ENCODE measurements at regions not wholly inside any gene's neighbourhood (a gene's known extent, or its start where the extent isn't known, plus 50 kb on each side); places are given as distances from the start of the nearest gene placed in this dataset.
"Not testable (repeated sequence)": the region's sequence is repeated elsewhere in the genome, so short reads cannot be mapped to it uniquely, and the experiment has no call there.

- TF ChIP-seq, protein P1, sequence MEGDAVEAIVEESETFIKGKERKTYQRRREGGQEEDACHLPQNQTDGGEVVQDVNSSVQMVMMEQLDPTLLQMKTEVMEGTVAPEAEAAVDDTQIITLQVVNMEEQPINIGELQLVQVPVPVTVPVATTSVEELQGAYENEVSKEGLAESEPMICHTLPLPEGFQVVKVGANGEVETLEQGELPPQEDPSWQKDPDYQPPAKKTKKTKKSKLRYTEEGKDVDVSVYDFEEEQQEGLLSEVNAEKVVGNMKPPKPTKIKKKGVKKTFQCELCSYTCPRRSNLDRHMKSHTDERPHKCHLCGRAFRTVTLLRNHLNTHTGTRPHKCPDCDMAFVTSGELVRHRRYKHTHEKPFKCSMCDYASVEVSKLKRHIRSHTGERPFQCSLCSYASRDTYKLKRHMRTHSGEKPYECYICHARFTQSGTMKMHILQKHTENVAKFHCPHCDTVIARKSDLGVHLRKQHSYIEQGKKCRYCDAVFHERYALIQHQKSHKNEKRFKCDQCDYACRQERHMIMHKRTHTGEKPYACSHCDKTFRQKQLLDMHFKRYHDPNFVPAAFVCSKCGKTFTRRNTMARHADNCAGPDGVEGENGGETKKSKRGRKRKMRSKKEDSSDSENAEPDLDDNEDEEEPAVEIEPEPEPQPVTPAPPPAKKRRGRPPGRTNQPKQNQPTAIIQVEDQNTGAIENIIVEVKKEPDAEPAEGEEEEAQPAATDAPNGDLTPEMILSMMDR (IDR thresholded peaks at IDR 0.05): no peak
- DNase-seq (ENCODE audit: low spot score): no peak
- no peak overlapping the region for H3K27ac ChIP-seq
- no peaks in the 10 kb centered on the region for H3K9me3 ChIP-seq
- no peaks in the 10 kb centered on the region for H3K4me1 ChIP-seq
- no peaks in the 10 kb centered on the region for H3K27me3 ChIP-seq
- H3K36me3 ChIP-seq: no peaks in the 10 kb centered on the region
- no peak overlapping the region for H3K4me3 ChIP-seq
These were observed 308.2 kb upstream of the GOT2 start for GRCh38 chr16:59042301-59042700.

DNA sequence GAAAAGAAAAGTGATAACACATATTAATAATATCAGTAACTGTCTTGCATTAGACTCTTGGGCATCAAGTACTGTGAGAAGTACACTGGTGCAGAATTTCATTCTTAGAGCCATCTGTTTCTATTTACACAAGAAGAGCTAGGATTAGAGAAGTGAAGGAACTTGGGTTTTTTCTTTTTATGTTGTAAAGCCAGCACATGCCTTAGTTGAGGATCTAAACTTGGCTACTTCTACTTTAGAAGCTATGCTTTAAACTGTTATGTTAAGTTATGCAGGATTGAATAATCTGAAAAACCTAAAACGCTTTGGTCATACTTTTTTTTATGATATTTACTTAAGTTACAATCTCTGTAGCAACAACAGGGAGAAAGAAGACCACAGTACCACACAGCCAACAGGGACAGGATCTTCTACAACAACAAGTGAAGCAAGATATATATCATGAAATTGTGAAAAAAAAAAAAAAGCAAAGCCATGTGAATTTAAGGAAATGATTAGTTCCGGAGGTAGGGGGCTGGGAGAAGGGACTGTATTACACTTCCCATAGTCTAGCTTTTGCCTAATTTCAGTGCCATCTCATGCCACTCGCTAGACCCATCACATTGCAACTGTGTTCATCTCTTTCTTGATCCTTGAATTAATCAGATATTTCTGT is 305.1 kb upstream of the GOT2 start:
- DNase-seq (ENCODE audit: low spot score): no peak
- Histone ChIP-seq H3K27me3 (no peaks in the 10 kb centered on the region), H3K4me3 (no peak overlapping the region), H3K27ac (no peak overlapping the region), H3K36me3 (no peaks in the 10 kb centered on the region), H3K9me3 (no peaks in the 10 kb centered on the region), H3K4me1 (no peaks in the 10 kb centered on the region)
- TF ChIP-seq, protein P1 (IDR thresholded peaks at IDR 0.05): no peak

GRCh38 chr16:59030923-59031485 is 296.9 kb upstream of the GOT2 start:
- Histone ChIP-seq H3K27me3 (no peaks in the 10 kb centered on the region), H3K9me3 (no peaks in the 10 kb centered on the region), H3K36me3 (no peaks in the 10 kb centered on the region), H3K27ac (no peak overlapping the region), H3K4me3 (no peak overlapping the region), H3K4me1 (no peaks in the 10 kb centered on the region)
- TF ChIP-seq, protein P1 (IDR thresholded peaks at IDR 0.05): no peak
- DNase-seq (ENCODE audit: low spot score): no peak

DNA sequence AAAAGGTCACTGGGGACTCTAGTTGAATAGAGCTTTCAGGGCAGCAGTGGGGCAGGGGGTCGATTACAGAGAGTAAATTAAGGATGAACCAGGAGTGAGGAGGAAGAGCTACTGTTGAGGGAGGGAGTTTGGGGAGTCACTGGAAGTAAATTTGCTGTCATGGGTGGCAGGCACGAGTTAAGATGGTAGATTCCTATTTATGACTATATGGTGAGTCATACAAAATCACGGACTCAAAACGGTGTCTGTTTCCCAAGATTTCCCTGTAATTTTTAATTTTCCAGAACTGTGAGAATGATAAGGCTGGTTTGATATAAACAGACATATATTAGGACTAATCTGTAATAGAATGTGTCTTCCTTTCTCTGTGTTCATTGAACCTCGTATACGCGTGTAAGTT is 287.6 kb upstream of the GOT2 start:
- Histone ChIP-seq H3K4me1 (no peaks in the 10 kb centered on the region), H3K27me3 (no peaks in the 10 kb centered on the region), H3K9me3 (peaks cover 0 to 7% of the 10 kb centered on the region in 2 donors), H3K36me3 (no peaks in the 10 kb centered on the region), H3K4me3 (no peak overlapping the region), H3K27ac (no peak overlapping the region)
- no peak for DNase-seq (ENCODE audit: low spot score)
- TF ChIP-seq, protein P1 (IDR thresholded peaks at IDR 0.05): no peak

DNA sequence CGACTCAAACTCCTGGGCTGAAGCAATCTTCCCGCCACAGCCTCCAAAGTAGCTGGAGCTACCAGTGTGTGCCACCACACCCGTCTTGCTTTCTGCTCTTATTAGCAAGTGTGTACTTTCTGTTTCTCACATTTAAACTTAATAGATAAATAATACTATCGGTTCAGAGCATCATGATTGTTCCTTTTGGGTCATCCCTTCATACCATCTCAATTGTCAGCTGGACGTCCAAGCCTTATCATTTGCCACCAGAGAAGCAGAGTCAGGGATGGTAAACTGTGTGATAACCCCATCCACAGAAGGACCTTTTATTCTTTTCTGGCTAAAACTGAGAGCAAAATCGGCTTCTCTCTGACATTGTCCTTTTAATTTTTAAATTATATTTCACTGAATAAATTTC is 279.8 kb upstream of the GOT2 start:
- no peaks in the 10 kb centered on the region for H3K27me3 ChIP-seq
- H3K4me3 ChIP-seq: no peak overlapping the region
- TF ChIP-seq, protein P1 (IDR thresholded peaks at IDR 0.05): no peak
- no peaks in the 10 kb centered on the region for H3K36me3 ChIP-seq
- no peaks in the 10 kb centered on the region for H3K4me1 ChIP-seq
- peaks cover 0 to 4% of the 10 kb centered on the region in 2 donors for H3K9me3 ChIP-seq
- H3K27ac ChIP-seq: no peak overlapping the region
- DNase-seq (ENCODE audit: low spot score): no peak

DNA sequence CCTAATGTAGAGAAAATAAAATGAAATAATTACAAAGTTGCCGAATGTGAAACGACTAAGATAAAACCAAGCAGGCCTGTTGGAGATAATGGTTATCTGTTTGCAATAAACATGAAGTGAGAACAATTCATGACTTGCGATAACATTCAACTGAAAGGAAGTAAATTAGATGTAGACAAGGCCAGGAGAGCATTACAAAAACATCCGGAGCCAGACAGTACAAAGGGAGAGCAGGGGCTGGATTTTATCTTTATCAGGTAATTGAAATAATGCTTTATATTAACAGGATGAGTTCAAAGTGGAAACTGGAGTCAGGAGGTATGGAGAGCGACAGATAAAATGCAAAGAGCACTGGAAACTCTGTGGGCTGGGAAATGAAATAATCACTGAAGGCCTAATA is 265.6 kb upstream of the GOT2 start:
- Histone ChIP-seq H3K4me3 (no peak overlapping the region), H3K4me1 (no peaks in the 10 kb centered on the region), H3K27me3 (no peaks in the 10 kb centered on the region), H3K36me3 (no peaks in the 10 kb centered on the region), H3K27ac (no peak overlapping the region), H3K9me3 (no peaks in the 10 kb centered on the region)
- DNase-seq (ENCODE audit: low spot score): no peak
- TF ChIP-seq, protein P1 (IDR thresholded peaks at IDR 0.05): no peak

DNA sequence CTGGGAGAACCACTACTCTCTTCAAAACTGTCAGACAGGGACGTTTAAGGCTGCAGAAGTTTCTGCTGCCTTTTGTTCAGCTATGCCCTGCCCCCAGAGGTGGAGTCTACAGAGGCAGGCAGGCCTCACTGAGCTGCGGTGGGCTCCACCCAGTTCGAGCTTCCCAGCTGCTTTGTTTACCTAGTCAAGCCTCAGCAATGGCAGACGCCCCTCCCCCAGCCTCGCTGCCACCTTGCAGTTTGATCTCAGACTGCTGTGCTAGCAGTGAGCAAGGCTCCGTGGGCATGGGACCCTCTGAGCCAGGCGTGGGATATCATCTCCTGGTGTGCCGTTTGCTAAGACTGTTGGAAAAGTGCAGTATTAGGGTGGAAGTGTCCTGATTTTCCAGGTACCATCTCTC is 258.6 kb upstream of the GOT2 start:
- not testable (repeated sequence) for H3K4me3 ChIP-seq; DNase-seq (ENCODE audit: low spot score); H3K27me3 ChIP-seq; H3K4me1 ChIP-seq; H3K27ac ChIP-seq; H3K36me3 ChIP-seq
- H3K9me3 ChIP-seq: peaks cover 0 to 24% of the 10 kb centered on the region in 2 donors

- peaks cover 0 to 17% of the 10 kb centered on the region in 2 donors for H3K9me3 ChIP-seq
- H3K27ac ChIP-seq; H3K27me3 ChIP-seq; DNase-seq (ENCODE audit: low spot score); H3K4me3 ChIP-seq; H3K4me1 ChIP-seq; H3K36me3 ChIP-seq: not testable (repeated sequence)
These were observed 249.3 kb upstream of the GOT2 start for GRCh38 chr16:58983181-58983965.
